ENCODE measurements at regions not wholly inside any gene's neighbourhood (a gene's known extent, or its start where the extent isn't known, plus 50 kb on each side); places are given as distances from the start of the nearest gene placed in this dataset.
"Not testable (repeated sequence)": the region's sequence is repeated elsewhere in the genome, so short reads cannot be mapped to it uniquely, and the experiment has no call there.

GRCh38 chr1:101492144-101492543, 255.3 kb downstream of the S1PR1 start:
- not testable (repeated sequence) for DNase-seq

GRCh38 chr1:101493920-101494319, 257.1 kb downstream of the S1PR1 start:
- not testable (repeated sequence) for DNase-seq

- no peak for DNase-seq
Observed at GRCh38 chr1:101496109-101496508, 259.3 kb downstream of the S1PR1 start.

GRCh38 chr1:101497881-101498559, 261.2 kb downstream of the S1PR1 start:
- no peak for DNase-seq

DNA sequence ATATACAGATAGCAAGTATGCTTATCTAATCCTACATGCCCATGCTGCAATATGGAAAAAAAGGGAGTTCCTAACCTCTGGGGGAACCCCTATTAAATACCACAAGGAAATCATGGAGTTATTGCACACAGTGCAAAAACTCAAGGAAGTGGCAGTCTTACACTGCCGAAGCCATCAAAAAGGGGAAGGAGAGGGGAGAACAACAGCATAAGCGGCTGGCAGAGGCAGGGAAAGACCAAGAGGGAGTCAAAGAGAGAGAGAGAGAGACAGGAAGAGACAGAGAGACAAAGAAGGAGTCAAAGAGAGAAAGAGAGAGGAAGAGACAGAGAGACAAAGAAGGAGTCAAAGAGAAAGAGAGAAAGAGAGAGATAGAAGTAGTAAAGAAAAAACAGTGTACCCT, 267.3 kb downstream of the S1PR1 start:
- not testable (repeated sequence) for DNase-seq

- not testable (repeated sequence) for DNase-seq
Observed at GRCh38 chr1:101505240-101505639, 268.4 kb downstream of the S1PR1 start.

- no peak for DNase-seq
Observed at GRCh38 chr1:101506541-101507164, 269.8 kb downstream of the S1PR1 start.

- no peak for DNase-seq
Observed at GRCh38 chr1:101507547-101507971, 270.7 kb downstream of the S1PR1 start.

DNA sequence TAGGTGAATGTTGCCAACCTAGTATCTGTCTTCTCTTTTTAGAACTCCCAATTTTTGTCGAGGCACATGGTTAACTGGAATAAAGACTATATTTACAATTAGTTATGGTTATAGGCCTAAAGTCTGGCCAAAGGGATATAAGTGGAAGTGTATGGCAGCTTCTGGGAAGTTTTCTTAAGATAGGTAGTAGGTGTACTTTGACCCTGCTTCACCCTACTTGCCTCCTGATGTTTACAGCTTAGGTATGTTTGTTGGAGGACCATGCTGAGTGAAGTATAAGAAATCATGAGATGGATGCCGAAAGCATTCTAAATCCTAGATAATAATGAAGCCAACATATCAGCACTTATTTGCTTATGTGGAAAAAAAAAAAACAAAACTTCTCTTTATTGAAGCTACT, 272.1 kb downstream of the S1PR1 start:
- no peak for DNase-seq

GRCh38 chr1:101509370-101509769, 272.6 kb downstream of the S1PR1 start:
- DNase-seq: no peak

DNA sequence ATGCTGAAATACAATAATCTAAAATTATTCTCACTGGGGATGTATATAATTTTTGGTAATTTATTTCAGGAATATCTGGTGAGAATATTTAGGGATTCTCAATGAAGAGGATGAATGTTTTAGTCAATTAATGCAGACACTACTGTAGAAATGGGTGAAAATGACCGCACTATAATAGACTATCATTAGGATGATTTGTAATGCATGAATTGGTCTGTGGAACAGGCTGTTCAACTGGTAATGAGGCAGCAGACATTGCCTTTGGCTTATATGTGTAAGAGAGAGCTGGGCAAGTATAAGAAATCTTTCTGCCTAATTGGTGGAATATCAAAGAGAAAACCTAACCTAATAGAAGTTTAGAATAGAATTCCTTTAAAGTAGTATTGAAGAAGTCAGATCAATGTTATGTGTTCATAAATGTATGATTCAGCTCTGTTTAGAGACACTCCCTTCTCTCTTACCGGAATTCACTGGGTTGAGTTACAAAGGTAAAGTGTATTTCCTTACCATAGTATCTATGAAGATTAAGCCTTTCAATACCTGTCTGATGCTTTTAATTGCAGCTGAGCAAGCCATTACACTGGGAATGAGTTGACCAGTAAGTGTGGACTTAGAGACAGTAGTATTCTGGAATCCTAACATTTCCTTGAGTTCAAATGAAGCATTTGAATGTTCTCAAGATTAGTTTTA, 274.5 kb downstream of the S1PR1 start:
- no peak for DNase-seq

DNA sequence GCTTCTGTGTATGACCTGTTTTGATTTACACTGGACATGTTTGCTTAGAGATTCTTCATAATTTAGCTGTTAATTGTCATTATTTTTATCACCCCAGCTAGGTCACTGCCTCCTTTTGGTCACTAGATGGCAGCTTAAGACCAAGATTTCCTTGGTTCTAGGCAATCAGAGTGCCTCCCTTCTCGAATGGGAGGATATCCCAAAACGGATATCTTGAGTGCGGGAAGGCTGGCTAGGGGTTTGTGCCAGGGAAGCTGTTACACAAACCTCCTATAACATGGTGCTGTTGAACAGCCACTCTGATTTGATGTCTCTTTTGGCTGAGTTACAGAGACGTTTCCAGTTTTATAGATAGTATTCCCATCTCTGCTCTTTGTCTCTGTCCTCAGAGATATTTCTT, 283.5 kb downstream of the S1PR1 start:
- DNase-seq: no peak

- no peak for DNase-seq
Observed at GRCh38 chr1:101522486-101522885, 285.7 kb downstream of the S1PR1 start.

GRCh38 chr1:101526813-101527212, 290.0 kb downstream of the S1PR1 start:
- DNase-seq: no peak

GRCh38 chr1:101532377-101532776, 295.6 kb downstream of the S1PR1 start:
- no peak for DNase-seq

DNA sequence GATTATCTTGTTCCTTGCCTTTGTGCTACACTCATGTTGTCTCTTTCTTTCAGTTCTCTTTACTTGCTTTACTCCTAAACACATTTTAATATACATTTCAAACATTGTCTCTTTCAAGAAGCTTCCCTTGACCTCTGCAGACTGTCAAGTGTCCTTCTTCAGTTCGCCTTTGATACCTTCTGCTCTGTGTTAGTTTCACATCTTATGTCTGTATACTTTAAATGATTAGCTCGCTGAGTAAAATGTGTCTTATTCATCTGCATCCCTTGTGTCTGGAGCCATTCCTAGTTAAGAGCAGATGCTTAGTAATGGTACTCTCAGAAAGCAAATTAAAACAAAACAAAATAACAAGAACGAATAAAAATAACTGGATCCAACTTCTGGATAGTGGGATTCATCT, 303.3 kb downstream of the S1PR1 start:
- DNase-seq: no peak

- no peak for DNase-seq
Observed at GRCh38 chr1:101546885-101547284, 310.1 kb downstream of the S1PR1 start.

GRCh38 chr1:101547357-101547756, 310.5 kb downstream of the S1PR1 start:
- no peak for DNase-seq

GRCh38 chr1:101548376-101548775, 311.6 kb downstream of the S1PR1 start:
- no peak for DNase-seq

GRCh38 chr1:101550581-101550980, 313.8 kb downstream of the S1PR1 start:
- DNase-seq: no peak

DNA sequence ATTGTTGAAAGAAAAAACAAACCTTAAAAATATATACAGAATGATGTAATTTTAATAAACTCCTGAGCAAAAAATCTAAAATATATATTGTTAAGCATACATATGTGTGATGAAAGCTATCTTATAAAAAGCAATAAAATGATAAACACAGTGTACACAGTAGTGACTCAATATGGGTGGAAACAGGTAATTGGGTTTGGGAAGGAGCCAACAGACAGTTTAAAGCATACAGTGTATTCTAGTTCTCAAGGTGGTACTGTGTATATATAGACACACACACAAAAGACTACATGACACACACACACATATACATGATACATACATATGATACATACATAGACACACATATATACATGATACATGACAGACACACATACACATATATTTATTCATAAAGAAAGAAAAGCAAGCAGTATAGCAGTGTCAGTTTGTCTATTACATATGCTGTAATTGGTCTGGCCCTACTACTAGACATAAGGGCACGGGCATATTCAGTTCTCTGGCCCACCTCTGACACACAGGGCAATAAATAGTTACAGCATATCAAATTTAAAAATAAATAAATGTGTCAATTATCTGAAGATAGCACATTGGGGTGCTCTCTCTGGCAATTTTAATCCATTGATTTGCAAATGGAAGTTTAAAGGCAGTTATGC, 330.2 kb downstream of the S1PR1 start:
- no peak for DNase-seq

DNA sequence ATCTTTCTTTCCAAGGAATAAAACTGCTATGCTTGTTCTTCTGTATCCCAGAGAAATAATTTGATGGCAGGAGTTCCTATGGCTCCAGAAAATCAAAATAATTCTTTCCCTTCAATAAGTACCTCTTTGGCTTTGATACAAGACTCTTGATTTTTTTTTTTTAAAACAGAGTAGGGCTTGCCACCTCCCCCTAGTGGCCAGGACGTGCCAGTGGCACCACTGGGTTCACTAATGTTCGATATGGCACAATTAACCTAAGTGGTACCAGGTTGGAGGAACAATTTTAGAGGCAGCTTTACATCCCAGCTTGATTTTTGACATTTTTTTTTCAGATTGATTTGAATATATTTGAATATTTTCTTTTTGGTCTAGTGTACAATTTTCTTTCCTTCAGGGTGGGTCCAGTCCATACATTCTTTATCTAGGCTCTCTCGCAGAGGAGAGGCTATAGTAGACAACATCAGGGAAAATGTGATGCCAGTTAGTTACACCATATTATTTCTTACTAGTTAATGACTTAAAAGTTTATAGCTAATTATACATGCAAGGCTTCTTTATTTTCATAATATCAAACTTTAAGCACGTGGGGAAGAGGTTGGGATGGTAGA, 330.9 kb downstream of the S1PR1 start:
- peak; percentile 47 for DNase-seq

DNA sequence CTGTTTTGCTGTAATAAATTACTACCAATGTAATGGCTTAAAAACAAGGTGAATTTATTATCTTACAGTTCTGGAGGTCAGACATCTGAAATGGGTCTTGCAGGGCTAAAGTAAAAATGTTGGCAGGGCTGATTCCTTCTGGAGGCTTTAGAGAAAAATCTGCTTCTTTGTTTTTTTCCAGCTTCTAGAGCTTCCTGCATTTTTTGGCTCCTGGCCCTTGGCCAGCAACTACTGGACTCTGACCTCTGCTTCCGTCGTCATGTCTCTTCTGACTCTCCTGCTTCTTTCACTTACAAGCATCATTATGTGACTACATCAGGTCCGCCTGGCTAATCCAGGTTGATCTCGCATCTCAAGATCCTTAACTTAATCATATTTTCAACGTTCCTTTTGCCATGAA, 350.9 kb downstream of the S1PR1 start:
- DNase-seq: no peak

All from activated T-cell treated with anti-CD3 and anti-CD28 coated beads, Interleukin-2, amount 50 U/mL, for 1 hour (primary cell).